ENCODE measurements at regions not wholly inside any gene's neighbourhood (a gene's known extent, or its start where the extent isn't known, plus 50 kb on each side); places are given as distances from the start of the nearest gene placed in this dataset.
A peak's percentile ranks its signal among the peaks of the same experiment; 100 is the strongest.

GRCh38 chr16:65318590-65319257 is 196.9 kb upstream of the CDH11 start:
- no peak for DNase-seq

DNA sequence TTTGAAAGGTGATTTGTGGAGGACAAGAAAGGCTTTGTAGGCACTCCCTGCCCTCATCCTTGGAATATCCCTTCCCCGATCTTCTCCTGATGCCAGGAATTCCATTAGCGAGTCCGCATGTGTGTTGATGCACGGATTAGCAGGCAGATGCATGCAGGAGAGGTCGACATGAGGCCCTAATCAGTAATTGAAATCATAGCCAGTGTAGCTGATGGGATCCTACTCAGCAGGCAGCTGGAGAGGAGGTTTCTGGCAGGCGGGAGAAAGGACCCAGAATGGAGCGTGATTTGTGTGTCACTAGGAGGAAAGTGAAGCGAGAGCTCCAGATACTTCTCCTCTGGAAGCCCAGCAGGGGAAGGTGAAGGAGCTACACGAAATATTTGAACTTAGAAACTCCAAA is 196.3 kb upstream of the CDH11 start:
- peak; percentile 77 for DNase-seq

DNA sequence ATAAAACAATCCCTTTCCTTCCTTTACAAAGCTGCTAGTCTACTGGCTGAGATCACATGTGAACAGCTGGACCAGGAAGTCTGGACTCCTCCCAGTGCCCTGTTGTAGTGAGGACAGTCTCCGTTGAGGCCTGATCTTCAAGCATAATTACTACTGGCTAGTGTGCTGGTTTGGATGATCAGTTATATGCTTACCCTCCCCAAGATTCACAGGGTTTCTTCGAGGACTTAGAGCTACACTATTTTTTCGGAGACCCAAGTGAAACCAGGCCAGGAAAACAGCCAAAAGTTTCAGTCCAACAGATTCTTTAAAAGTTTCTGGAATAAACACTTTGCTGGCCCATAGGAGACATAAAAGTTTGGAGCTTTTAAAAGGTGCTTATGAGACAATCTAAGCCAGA is 194.9 kb upstream of the CDH11 start:
- no peak for DNase-seq

- no peak for DNase-seq
Observed at GRCh38 chr16:65315081-65315780, 193.4 kb upstream of the CDH11 start.

- DNase-seq, result peak; percentile 91
Observed at GRCh38 chr16:65314627-65315008, 192.8 kb upstream of the CDH11 start.

- peak; percentile 73 for DNase-seq
Observed at GRCh38 chr16:65313936-65314626, 192.2 kb upstream of the CDH11 start.

GRCh38 chr16:65312795-65313194 is 190.9 kb upstream of the CDH11 start:
- peak; percentile 93 for DNase-seq

DNA sequence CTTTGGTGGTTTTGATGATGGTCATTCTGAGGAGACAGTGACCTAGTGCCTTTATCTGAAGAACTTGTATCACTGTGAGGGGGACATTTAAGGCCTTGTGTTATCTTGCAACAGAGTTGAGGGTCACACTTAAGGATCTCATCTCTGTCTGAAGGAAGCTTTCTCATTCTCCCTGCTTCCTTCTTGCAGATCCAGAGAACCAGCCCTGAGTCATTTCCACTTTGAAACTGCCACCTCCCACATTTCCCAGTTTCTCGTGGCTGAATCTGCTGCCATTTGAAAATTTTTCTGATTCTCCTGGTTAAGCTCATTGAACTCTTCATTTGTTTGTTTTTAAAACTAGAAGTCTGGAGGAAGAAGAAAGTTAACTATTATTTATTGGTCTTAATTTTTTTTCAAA is 190.2 kb upstream of the CDH11 start:
- peak; percentile 77 for DNase-seq

DNA sequence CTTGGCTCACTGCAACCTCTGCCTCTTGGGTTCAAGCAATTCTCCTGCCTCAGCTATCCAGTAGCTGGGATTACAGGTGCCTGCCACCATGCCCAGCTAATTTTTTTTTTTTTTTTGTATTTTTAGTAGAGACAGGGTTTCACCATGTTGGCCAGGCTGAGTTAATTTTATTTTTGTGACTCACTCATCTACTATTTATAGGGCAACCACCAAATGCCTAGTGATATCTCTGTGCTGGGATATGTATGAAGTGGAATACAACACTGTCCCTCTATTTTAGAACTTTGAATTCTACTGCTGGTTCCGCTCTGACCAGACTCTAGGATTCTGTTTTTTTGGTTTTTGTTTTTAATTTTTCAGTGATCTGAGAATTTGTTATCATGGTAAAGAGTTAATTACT is 188.6 kb upstream of the CDH11 start:
- DNase-seq, result peak; percentile 63

- no peak for DNase-seq
Observed at GRCh38 chr16:65309354-65309753, 187.5 kb upstream of the CDH11 start.

DNA sequence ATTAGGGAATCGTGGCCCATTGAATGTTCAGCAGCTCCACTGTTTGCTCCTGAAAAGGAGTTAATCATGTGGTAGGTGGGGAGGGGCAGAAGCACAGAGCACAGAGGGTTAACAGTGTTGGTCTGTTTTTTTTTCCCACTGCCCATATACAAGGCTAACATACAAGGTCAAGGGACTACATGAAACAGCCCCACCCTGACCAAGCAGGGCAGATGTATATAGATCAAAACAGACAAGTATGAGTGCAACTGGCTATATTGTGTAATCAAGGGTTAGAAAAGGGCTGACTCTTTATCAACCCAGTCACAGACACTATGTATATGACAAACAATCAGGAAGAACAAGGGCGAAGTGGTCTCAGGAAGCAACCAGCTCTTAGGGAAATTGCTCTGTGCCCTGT is 186.6 kb upstream of the CDH11 start:
- no peak for DNase-seq

GRCh38 chr16:65307286-65307685 is 185.4 kb upstream of the CDH11 start:
- no peak for DNase-seq

GRCh38 chr16:65306722-65307121 is 184.9 kb upstream of the CDH11 start:
- DNase-seq, result no peak

DNA sequence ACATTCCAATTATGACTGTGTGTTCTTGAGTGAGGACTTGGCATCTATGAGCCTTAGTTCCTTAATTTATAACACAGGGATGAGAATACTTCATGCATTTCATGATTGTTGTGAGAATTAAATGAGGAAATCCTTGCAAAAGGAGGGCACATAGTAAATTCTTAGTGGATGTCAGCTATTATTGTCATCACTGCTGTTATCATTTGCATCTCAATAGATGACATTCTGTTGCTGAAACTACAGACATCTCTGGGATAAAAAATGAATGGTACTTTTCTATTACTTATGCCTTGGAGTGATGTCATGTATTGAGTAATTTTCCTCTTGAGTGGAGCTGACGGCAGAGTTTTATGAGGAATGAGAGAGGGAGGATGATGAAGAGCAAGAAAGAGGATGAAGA is 184.4 kb upstream of the CDH11 start:
- DNase-seq, result peak; percentile 54

DNA sequence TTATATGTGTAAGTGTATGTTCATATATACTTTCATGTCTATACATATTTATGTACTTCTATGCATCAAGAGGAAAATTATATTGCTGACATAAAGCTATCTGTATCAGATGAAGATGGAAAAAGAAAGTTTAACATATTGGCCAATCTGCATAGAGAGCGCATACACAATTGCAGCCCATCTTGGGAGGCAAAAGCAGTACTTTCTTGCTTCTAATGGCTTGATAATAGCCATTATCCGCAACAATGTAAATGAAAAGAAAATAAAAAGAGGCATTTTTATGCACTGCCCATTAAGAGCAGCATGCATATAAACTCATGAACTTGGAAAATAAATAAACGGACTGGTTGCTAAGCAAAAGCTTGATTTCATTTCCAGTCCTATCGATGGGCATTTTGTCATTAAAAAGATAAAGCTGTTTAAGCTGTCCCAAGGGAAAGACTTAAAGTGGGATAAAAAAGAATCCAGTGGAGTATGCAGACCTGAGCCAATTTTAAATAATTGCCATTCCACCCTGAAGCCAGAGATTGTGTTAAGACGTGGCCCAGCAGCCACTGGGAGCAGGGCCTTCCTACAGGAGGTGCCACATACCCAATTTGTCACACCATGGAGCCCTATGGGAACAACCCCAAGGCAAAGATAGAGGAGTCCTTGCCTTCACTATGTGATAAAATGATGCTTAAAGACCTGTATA is 183.6 kb upstream of the CDH11 start:
- DNase-seq, result no peak

DNA sequence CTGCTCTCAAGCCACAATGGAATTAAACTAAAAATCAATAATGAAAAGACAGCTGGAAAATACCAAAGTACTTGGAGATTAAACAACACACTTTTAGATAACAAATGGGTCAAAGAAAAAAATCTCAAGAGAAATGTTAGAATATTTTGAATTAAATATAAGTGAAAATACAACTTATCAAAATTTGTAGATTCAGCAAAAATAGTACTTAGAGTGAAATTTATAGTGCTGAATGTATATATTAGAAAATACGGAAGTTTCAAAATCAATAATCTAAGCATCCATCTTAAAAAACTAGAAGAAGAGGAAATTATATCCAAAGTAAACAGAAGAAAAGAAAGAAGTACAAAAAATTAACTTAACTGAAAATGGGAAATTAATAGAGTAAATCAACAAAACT is 179.2 kb upstream of the CDH11 start:
- DNase-seq, result no peak

DNA sequence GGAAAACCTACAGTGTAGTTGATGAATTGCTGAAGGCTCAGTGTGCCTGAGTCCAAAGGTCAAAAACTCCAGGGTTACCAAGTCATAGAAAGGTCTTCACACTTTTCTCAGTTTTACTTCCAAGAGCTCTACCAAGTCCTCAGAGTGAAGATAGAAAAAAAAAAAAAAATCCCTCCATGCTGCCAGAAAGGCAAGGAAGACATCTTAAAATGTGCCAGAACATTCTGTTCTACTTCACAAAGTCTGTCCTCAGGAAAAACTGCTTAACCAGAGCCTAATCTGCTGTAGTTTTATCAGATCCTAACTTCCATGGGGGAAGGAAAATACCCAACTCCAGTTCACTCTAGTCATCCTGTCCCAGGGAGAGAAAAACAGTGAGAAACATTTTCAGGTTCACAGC is 175.6 kb upstream of the CDH11 start:
- DNase-seq, result no peak

DNA sequence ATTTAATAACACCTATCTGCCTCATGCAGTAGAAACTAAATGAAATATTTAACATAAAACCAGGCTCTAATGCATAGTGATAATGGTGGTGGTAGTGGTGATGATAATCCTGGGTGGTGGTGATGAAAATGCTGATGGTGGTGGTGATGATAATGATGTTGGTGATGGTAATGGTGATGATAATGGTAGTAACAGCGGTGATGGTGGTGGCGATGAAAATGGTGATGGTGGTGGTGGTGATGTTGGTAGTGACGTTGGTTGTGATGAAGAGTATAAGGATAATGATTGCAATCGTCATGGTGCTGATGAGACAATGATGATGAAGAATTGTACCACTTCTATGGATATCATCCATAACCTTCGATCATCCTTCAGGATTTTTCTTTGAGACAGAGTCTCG is 173.7 kb upstream of the CDH11 start:
- DNase-seq, result no peak

DNA sequence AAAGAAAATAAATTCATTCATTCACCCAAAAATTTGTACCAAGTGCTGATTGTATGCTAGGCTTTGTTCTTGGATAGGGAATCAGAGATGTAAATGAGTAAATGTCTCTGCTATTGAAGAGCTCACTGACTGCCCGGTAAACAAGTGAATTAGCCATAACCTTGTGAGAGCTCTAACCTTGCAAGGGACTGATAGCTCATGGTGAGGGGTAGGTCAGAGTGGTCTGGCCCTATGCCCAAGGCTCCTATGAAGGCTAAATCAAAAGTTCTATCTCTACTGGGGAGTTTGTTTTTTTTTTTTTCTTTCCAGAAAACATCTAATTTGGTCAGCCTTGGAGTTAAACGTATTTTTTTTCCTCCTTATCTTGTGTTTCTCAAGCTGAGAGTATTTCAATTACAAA is 172.8 kb upstream of the CDH11 start:
- DNase-seq, result no peak

- DNase-seq, result no peak
Observed at GRCh38 chr16:65294165-65294564, 172.3 kb upstream of the CDH11 start.

- no peak for DNase-seq
Observed at GRCh38 chr16:65289022-65289421, 167.2 kb upstream of the CDH11 start.

DNA sequence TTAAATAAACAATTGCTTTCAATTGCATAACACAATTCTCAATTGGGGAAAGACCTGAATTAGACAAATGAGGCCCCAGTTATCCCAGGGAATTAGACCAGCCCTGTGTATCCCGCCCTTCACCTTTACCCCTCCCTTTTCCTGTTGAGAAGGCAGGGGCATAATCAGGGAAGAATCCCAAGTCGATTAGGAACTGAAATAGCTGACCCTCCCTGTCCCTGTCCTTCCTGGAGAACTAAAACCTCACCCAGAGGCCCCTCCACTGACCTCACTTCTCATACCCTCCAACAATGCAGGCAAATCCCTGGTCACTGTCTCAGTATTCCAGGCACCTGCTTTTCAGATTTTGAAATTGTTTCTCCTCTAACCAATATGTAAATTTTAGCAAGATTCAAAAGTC is 165.4 kb upstream of the CDH11 start:
- DNase-seq, result no peak

All from fibroblast of skin of right biceps (primary cell).